Astrocyte (in vitro differentiated cells and primary cell): ENCODE measurements at regions not wholly inside any gene's neighbourhood (a gene's known extent, or its start where the extent isn't known, plus 50 kb on each side); places are given as distances from the start of the nearest gene placed in this dataset.

Source experiments
- DNase-seq: peaks from one replicate; pipeline ENCODE4 v3.0.0-alpha.2; 2010; ENCODE audit warnings: low read depth
- FAIRE-seq: peaks from 2 replicates; lab custom pipeline; 2011; peaks lifted over from hg19 to GRCh38; lab: Jason Lieb, UNC
- H2AFZ ChIP-seq: 2 replicates; pipeline ENCODE4 v1.6.0; 2012; ENCODE audit warnings: low read depth, low read length, inconsistent platforms
- H3K27ac ChIP-seq: 2 replicates; pipeline ENCODE4 v1.5.1; 2011; ENCODE audit warnings: low read depth, low read length, inconsistent platforms
- H3K27me3 ChIP-seq: 2 replicates; pipeline ENCODE4 v1.6.0; 2011; ENCODE audit warnings: low read length, inconsistent platforms; ENCODE audit not compliant: insufficient read depth
- H3K36me3 ChIP-seq: 2 replicates; pipeline ENCODE4 v1.5.1; 2011; ENCODE audit warnings: low read length, inconsistent platforms; ENCODE audit not compliant: insufficient read depth
- H3K4me1 ChIP-seq: 2 replicates; pipeline ENCODE4 v1.5.1; 2011; ENCODE audit warnings: low read length, inconsistent platforms; ENCODE audit not compliant: insufficient read depth
- H3K4me2 ChIP-seq: 2 replicates; pipeline ENCODE4 v1.6.0; 2012; ENCODE audit warnings: low read length, inconsistent platforms
- H3K4me3 ChIP-seq: 2 replicates; pipeline ENCODE4 v1.5.1; 2011; ENCODE audit warnings: low read depth, mild to moderate bottlenecking, low read length, inconsistent platforms; ENCODE audit not compliant: insufficient read depth
- H3K79me2 ChIP-seq: 2 replicates; pipeline ENCODE4 v1.6.0; 2012; ENCODE audit warnings: mild to moderate bottlenecking, low read length, inconsistent platforms; ENCODE audit not compliant: insufficient read depth
- H3K9ac ChIP-seq: 2 replicates; pipeline ENCODE4 v1.6.0; 2012; ENCODE audit warnings: mild to moderate bottlenecking, low read length, inconsistent platforms
- H3K9me3 ChIP-seq: 2 replicates; pipeline ENCODE4 v1.5.1; 2012; ENCODE audit warnings: low read depth, mild to moderate bottlenecking, low read length, inconsistent platforms; ENCODE audit not compliant: insufficient read depth
- H4K20me1 ChIP-seq: 2 replicates; pipeline ENCODE4 v1.6.0; 2012; ENCODE audit warnings: low read length, inconsistent platforms; ENCODE audit not compliant: insufficient read depth
- H3K27ac Mint-ChIP-seq: one replicate; pipeline ENCODE4 v1.8.0; 2021; ENCODE audit warnings: mild to moderate bottlenecking, mixed read lengths; ENCODE audit not compliant: unreplicated experiment
- H3K27me3 Mint-ChIP-seq: one replicate; pipeline ENCODE4 v1.8.0; 2021; ENCODE audit warnings: low read depth, mixed read lengths; ENCODE audit not compliant: unreplicated experiment
- H3K36me3 Mint-ChIP-seq: one replicate; pipeline ENCODE4 v1.8.0; 2021; ENCODE audit warnings: low read depth, mixed read lengths; ENCODE audit not compliant: unreplicated experiment
- H3K4me1 Mint-ChIP-seq: one replicate; pipeline ENCODE4 v1.8.0; 2021; ENCODE audit warnings: low read depth, mixed read lengths; ENCODE audit not compliant: unreplicated experiment
- H3K4me3 Mint-ChIP-seq: one replicate; pipeline ENCODE4 v1.8.0; 2021; ENCODE audit warnings: mild to moderate bottlenecking, moderate library complexity, mixed read lengths; ENCODE audit not compliant: unreplicated experiment
- H3K9me3 Mint-ChIP-seq: one replicate; pipeline ENCODE4 v1.8.0; 2021; ENCODE audit warnings: mild to moderate bottlenecking, mixed read lengths; ENCODE audit not compliant: unreplicated experiment
- CTCF ChIP-seq: IDR thresholded peaks from 2 replicates; pipeline ENCODE4 v1.5.1; 2011; ENCODE audit warnings: low read depth, mild to moderate bottlenecking, inconsistent platforms, low read length, moderate library complexity; ENCODE audit not compliant: insufficient read depth
- EZH2 ChIP-seq: IDR thresholded peaks from 2 replicates; pipeline ENCODE4 v1.6.1; 2012; ENCODE audit warnings: mild to moderate bottlenecking, low read length, inconsistent platforms; ENCODE audit not compliant: insufficient read depth

- H3K36me3 ChIP-seq, result no peaks in the 10 kb centered on the region
- H3K27me3 Mint-ChIP-seq, result peaks cover 1% of the 10 kb centered on the region
- H3K4me2 ChIP-seq, result no peak overlapping the region
- no peak overlapping the region for H3K4me3 ChIP-seq
- no peaks in the 10 kb centered on the region for H3K27me3 ChIP-seq
- H3K27ac Mint-ChIP-seq, result no peak overlapping the region
- DNase-seq (no peak), FAIRE-seq (no peak)
- no peaks in the 10 kb centered on the region for H4K20me1 ChIP-seq
- no peaks in the 10 kb centered on the region for H3K9me3 ChIP-seq
- TF ChIP-seq CTCF, result no peak
- TF ChIP-seq EZH2, result no peak
- H3K27ac ChIP-seq, result no peak overlapping the region
- H3K79me2 ChIP-seq, result no peaks in the 10 kb centered on the region
- no peak overlapping the region for H3K9ac ChIP-seq
- H3K36me3 Mint-ChIP-seq, result no peaks in the 10 kb centered on the region
- H3K4me1 ChIP-seq, result no peaks in the 10 kb centered on the region
- H3K4me3 Mint-ChIP-seq, result no peak overlapping the region
- H2AFZ ChIP-seq, result no peak overlapping the region
- peaks cover 2% of the 10 kb centered on the region for H3K9me3 Mint-ChIP-seq
- H3K4me1 Mint-ChIP-seq, result no peaks in the 10 kb centered on the region
Measured at GRCh38 chr9:24342457-24342856, 203.2 kb downstream of the IZUMO3 start.

GRCh38 chr9:24333629-24334028 lies 212.1 kb downstream of the IZUMO3 start:
- Histone ChIP-seq H4K20me1 (no peaks in the 10 kb centered on the region), H3K4me3 (no peak overlapping the region), H3K27me3 (no peaks in the 10 kb centered on the region), H3K9ac (no peak overlapping the region), H3K4me1 (no peaks in the 10 kb centered on the region), H3K27ac (no peak overlapping the region), H3K79me2 (no peaks in the 10 kb centered on the region), H2AFZ (no peak overlapping the region), H3K9me3 (no peaks in the 10 kb centered on the region), H3K4me2 (no peak overlapping the region), H3K36me3 (no peaks in the 10 kb centered on the region)
- TF ChIP-seq EZH2, result no peak
- no peaks in the 10 kb centered on the region for H3K36me3 Mint-ChIP-seq
- no peak overlapping the region for H3K4me3 Mint-ChIP-seq
- no peaks in the 10 kb centered on the region for H3K27me3 Mint-ChIP-seq
- H3K4me1 Mint-ChIP-seq, result peaks cover 7% of the 10 kb centered on the region
- no peaks in the 10 kb centered on the region for H3K9me3 Mint-ChIP-seq
- DNase-seq (no peak), FAIRE-seq (no peak)
- H3K27ac Mint-ChIP-seq, result no peak overlapping the region

- Histone ChIP-seq H3K27me3 (no peaks in the 10 kb centered on the region), H3K79me2 (no peaks in the 10 kb centered on the region), H4K20me1 (no peaks in the 10 kb centered on the region), H3K9me3 (no peaks in the 10 kb centered on the region), H3K4me2 (no peak overlapping the region), H3K36me3 (no peaks in the 10 kb centered on the region), H3K4me3 (no peak overlapping the region), H3K9ac (no peak overlapping the region), H3K27ac (no peak overlapping the region), H3K4me1 (no peaks in the 10 kb centered on the region), H2AFZ (no peak overlapping the region)
- no peak for DNase-seq
- Mint-ChIP-seq H3K27me3 (no peaks in the 10 kb centered on the region), H3K36me3 (peaks cover 3% of the 10 kb centered on the region), H3K27ac (no peak overlapping the region), H3K4me1 (peaks cover 5% of the 10 kb centered on the region), H3K4me3 (no peak overlapping the region), H3K9me3 (peaks cover 4% of the 10 kb centered on the region)
- TF ChIP-seq CTCF (no peak), EZH2 (no peak)
- no peak for FAIRE-seq
Measured at GRCh38 chr9:24298912-24299311, 246.8 kb downstream of the IZUMO3 start.
